ENCODE measurements at regions not wholly inside any gene's neighbourhood (a gene's known extent, or its start where the extent isn't known, plus 50 kb on each side); places are given as distances from the start of the nearest gene placed in this dataset.
"Not testable (repeated sequence)": the region's sequence is repeated elsewhere in the genome, so short reads cannot be mapped to it uniquely, and the experiment has no call there.

- DNase-seq (ENCODE audit: low read depth in 2 of 2): no peak
Observed at GRCh38 chr6:23656255-23657194, 469.5 kb upstream of the NRSN1 start.

- DNase-seq (ENCODE audit: low read depth in 2 of 2): no peak
Observed at GRCh38 chr6:23659125-23659524, 466.9 kb upstream of the NRSN1 start.

GRCh38 chr6:23661549-23661948 is 464.5 kb upstream of the NRSN1 start:
- DNase-seq (ENCODE audit: low read depth in 2 of 2): no peak

- DNase-seq (ENCODE audit: low read depth in 2 of 2): no peak
Observed at GRCh38 chr6:23663096-23663495, 462.9 kb upstream of the NRSN1 start.

- no peak for DNase-seq (ENCODE audit: low read depth in 2 of 2)
Observed at GRCh38 chr6:23663652-23664051, 462.4 kb upstream of the NRSN1 start.

- not testable (repeated sequence) for DNase-seq (ENCODE audit: low read depth in 2 of 2)
Observed at GRCh38 chr6:23665911-23666310, 460.1 kb upstream of the NRSN1 start.

GRCh38 chr6:23672737-23673136 is 453.3 kb upstream of the NRSN1 start:
- no peak for DNase-seq (ENCODE audit: low read depth in 2 of 2)

GRCh38 chr6:23678626-23679025 is 447.4 kb upstream of the NRSN1 start:
- DNase-seq (ENCODE audit: low read depth in 2 of 2): no peak

GRCh38 chr6:23681743-23682142 is 444.3 kb upstream of the NRSN1 start:
- no peak for DNase-seq (ENCODE audit: low read depth in 2 of 2)

GRCh38 chr6:23688650-23689049 is 437.4 kb upstream of the NRSN1 start:
- no peak for DNase-seq (ENCODE audit: low read depth in 2 of 2)

- no peak for DNase-seq (ENCODE audit: low read depth in 2 of 2)
Observed at GRCh38 chr6:23690453-23691049, 435.5 kb upstream of the NRSN1 start.

GRCh38 chr6:23692184-23692583 is 433.8 kb upstream of the NRSN1 start:
- no peak for DNase-seq (ENCODE audit: low read depth in 2 of 2)

GRCh38 chr6:23696992-23697391 is 429.0 kb upstream of the NRSN1 start:
- no peak for DNase-seq (ENCODE audit: low read depth in 2 of 2)

- no peak for DNase-seq (ENCODE audit: low read depth in 2 of 2)
Observed at GRCh38 chr6:23704479-23705052, 421.4 kb upstream of the NRSN1 start.

GRCh38 chr6:23705697-23706096 is 420.3 kb upstream of the NRSN1 start:
- DNase-seq (ENCODE audit: low read depth in 2 of 2): no peak

GRCh38 chr6:23712756-23713155 is 413.3 kb upstream of the NRSN1 start:
- DNase-seq (ENCODE audit: low read depth in 2 of 2): no peak

GRCh38 chr6:23713211-23713610 is 412.8 kb upstream of the NRSN1 start:
- DNase-seq (ENCODE audit: low read depth in 2 of 2): no peak

- no peak for DNase-seq (ENCODE audit: low read depth in 2 of 2)
Observed at GRCh38 chr6:23728707-23729106, 397.3 kb upstream of the NRSN1 start.

- no peak for DNase-seq (ENCODE audit: low read depth in 2 of 2)
Observed at GRCh38 chr6:23731609-23732008, 394.4 kb upstream of the NRSN1 start.

- DNase-seq (ENCODE audit: low read depth in 2 of 2): no peak
Observed at GRCh38 chr6:23732521-23732920, 393.5 kb upstream of the NRSN1 start.

- no peak for DNase-seq (ENCODE audit: low read depth in 2 of 2)
Observed at GRCh38 chr6:23735151-23735550, 390.9 kb upstream of the NRSN1 start.

- no peak for DNase-seq (ENCODE audit: low read depth in 2 of 2)
Observed at GRCh38 chr6:23736577-23736976, 389.4 kb upstream of the NRSN1 start.

- no peak for DNase-seq (ENCODE audit: low read depth in 2 of 2)
Observed at GRCh38 chr6:23747239-23747638, 378.8 kb upstream of the NRSN1 start.

Measured in stimulated activated CD4-positive, alpha-beta T cell treated with anti-CD3 and anti-CD28 coated beads, Interleukin-4, amount 100 ng/mL, for 48 hours (primary cell).